ENCODE measurements at regions not wholly inside any gene's neighbourhood (a gene's known extent, or its start where the extent isn't known, plus 50 kb on each side); places are given as distances from the start of the nearest gene placed in this dataset.
"Not testable (repeated sequence)": the region's sequence is repeated elsewhere in the genome, so short reads cannot be mapped to it uniquely, and the experiment has no call there.

DNA sequence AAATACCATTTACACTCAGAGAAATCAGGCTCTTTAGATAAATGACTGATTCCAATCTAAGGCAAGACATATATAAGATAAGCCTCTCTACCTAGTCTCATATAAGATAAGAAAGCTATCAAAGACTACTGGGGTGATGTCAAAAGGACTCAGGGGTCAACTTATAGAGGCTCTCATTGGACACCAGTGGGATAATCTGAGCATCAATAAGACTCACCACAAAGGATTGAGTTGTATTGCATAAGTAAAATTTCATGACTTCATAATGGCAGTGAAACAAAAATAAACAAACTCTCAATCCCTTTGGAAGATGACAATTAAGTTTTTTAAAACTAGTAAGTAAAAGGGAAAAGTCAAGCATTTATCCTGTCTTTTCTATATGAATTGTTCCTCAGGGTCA, 317.8 kb downstream of the SHQ1 start:
- DNase-seq: no peak

DNA sequence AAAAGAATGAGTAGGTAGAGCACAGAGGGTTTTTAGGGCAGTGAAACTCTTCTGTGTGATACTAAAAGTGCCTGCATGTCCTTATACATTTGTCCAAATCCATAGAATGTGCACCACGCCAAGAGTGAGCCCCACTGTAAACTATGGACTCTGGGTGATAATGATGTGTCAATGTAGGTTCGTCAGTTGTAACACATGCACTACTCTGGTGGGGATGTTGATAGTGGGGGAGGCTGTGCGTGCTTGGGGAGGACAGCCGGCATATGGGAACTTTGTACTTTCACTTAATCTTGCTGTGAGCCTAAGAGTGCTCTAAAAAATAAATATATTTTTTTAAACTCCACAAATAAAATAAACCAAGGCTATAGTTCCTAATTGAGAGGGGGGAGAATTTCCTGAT, 319.2 kb downstream of the SHQ1 start:
- DNase-seq: no peak

DNA sequence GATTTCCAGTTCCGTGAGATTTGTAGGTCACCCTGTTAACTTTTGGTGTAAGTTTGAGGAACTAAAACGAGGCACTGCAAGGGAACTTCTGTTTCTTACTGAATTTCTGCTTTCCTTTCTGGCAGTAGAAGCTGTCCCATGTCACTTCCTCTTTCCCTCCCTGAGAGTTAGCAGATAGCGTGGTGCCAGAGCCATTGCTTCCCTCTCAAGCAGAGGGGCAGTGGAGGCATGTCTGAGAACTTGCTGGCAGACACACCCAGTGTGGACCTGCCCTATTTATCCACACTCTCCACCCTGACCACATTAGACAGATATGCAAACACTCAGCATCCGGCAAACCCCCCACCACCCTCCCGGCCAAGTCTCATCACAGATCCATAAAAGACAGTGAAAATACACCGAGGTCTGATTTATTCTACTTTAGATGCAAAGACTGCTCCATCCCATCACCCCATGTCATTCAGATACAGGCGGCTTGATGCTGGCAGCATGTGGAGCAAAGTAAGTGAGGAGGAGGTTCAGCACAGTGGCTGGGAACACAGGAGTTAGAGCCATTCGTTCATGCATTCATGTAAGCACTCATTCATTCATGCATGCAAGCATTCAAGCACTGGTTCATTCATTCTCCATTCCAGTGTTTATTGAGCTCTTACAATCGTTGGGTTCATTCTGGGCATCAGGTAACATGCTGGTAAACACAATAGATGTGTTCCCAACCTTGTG, 324.7 kb downstream of the SHQ1 start:
- DNase-seq: no peak

DNA sequence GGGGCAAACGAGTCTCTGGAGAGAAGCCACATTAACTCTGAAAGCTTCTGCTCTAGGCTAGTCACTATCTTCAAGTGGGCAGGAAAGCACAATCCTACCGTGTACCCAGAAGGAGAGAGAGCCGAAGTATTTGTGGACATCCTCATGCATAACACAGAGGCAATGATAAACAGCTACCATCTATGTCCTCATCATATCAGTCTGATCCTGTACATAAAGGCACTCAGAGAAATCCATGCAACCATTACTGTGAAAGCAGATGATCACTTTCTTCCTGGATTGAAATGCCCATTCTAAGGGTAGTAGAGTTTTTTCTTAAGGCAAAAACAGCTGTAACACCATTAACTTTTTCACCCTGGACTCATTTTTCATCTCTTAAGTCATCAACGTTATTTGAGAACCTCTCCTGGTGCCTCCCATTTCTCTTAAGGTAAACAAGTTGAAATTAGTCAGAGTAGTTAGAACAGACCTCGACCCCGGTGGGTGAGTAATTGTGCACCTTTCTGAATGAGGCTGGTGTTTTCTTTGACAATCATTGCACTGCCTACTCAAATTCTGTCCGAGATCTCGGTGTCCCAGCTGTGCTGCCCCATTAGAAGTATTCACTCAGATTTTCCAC, 327.4 kb downstream of the SHQ1 start:
- no peak for DNase-seq

DNA sequence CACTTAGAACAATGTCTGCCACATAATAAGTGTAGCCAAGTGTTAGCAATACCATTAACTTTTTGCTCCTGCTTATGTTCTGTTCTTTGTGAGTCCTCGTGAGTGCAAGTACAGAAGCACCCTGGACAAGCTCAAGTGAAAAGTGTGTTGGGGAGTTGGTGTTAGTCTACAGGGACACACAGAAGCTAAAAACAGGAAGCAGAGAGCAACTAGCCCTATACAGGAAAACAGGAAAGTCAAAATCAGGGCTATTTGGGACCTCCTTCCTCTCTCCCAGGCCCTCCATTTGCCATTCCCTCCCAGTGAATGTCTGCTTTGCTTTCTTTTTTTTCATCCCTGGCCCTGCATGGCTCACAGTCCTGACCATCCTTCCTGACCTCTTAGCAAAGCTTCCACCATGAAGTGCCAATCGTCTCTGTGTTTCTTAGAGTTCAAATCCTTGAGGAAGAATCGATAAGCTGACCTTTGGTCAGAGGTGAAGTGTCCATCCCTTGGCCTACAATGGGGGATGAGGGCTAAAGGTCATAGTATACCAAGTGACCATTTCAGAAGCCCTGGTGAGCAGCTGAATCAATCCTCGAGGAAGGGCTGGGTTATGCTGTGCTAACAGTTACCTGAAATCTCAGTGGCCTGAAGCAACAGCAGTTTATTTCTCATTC, 328.2 kb downstream of the SHQ1 start:
- no peak for DNase-seq

DNA sequence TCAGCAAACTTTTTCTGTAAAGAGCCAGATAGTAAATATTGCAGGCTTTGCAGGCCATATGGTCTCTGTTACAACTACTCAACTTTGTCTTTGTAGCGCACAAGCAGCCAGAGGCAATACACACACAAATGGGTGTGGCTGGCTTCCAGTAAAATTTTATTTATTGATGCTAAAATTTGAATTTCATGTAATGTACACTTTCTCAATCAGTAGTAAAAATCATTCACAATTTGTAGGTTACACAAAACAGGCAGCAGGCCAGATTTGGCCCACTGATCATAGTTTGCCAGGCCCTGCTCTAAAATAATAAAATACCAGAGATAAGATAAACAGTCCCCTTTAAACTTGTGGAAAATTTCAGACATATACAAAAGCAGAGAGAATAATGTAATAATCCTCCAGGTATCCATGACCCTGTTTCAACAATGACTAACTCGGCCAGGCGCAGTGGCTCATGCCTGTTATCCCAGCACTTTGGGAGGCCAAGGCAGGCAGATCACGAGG, 330.3 kb downstream of the SHQ1 start:
- no peak for DNase-seq

DNA sequence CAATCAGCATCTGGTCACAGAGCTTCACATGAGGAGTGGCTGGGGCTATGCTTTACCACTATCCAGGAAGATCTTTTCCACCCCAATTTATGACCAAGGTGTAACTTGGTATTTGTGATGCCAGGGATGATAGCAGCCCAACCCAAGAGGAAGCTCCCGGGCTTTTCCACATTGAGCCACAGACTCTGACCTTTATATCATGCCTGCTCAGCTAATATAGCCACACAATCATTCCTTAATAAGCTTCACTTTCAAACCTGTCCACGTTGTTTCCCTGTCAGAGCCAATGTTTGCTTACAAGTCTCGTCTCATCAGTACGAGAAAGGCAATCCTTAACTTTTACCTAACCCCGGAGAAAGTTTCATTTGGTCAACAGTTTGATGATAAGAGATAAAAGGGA, 330.9 kb downstream of the SHQ1 start:
- DNase-seq: no peak

DNA sequence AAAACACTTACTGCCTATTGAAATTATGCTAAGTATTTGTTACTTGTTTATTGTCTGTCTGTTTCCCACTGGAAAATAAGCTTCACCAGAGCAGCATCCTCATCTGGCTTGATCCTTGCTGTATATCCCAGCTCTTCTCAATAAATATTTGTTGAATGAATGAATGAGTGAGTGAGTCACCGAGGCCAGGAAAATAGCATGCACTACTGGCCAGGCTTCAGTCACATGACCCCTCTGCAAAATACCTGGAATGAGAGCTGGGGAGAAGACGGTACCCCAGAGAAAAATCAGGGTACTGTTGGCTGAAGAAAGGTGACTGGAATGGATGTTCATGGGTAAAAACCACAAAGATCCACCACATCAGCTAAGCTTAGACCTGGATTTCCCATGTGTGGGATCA, 331.9 kb downstream of the SHQ1 start:
- no peak for DNase-seq

DNA sequence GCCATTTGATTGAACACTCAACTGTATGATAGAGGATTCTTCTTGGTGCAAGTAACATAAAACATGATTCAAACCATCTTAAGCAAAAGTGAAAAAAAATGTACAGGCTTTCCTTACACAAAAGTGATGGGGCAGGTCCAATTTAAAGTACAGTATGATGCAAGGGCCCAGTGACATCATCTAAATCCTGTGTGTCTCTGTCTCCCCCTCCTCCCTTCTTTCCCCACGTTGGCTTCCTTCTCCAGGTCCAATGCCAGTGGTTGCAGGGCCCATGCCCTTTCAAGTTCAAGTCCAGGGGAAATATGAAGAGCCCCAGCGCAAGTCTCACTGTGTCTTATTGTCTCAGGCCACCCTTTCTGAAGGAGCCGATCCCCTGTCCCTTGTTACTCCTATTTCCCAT, 332.3 kb downstream of the SHQ1 start:
- no peak for DNase-seq

DNA sequence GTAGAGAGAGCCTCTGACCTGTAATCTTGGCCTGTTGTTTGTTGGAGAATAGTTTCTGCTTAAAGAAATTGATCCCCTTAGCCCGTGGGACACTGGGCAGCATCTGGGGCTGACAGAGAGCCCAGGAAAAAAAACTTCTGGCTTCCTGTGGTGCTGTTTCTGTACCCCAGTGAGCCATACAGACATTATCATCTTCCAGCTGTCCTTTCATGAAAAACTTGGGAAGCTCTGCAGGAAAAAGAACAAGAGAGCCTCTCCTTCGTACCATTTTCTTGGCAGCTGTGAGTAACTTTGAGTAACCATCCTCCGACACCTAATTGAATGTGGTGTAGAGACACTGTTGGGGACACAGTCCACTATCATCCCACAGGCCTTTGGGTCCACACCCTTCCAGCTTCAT, 333.0 kb downstream of the SHQ1 start:
- DNase-seq: no peak

DNA sequence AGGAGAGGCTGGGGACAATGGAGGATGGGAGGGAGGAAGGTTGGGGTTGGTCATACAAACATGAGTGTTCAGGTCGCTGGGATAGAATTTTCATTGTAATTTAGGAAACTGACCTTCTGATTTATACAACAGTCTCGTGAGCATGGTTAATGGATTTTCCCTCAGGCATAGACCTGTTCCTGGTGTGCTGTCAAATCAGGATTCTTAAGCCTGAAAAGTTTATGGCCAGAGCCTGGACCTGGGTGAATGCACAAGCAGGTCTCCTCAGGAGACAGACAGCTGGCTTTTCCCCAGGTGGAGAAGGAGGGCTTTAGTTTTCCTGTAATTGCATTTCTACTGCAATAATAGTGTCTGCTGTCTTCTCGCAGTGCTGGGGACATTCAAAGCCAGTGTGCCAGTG, 338.0 kb downstream of the SHQ1 start:
- DNase-seq: no peak

DNA sequence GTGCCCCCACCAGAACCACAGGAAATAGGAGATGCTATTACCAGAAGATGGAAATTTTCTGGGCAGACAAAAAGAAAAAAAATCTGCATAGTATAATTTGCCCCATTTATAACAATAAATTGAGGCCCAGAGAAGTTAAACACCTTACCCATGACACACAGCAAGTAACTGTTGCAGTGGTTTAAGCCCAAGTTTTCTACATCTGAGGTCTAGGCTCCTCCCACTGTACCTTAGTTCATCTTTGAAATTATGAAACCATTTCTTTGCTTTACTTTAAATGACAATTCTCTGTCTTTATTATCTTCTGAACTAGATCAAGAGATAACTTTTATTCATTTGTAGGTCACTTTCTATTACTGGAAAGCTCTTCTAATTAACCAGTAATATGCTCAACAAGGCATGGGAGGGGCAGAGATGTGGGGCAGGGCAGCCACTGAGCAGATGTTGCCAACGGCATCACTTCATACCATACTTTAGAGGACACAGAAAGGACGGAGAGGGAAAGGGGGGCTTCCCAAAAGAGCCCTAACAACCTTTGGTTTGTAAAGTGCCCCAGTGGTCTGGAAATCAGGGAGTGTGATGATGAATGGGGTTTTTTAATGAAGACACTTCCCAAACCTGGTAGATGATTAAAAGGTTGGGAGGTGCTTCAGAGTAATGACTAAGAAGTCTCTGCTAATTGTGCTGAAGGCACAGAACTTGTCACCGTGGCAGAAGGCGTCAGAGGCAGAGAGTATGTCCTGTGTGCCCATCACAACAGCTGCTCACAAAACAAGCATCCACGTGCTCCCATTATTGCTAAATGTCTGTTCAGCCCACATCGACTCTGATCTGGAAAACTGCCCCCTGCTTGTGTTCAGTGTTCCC, 342.5 kb downstream of the SHQ1 start:
- no peak for DNase-seq

DNA sequence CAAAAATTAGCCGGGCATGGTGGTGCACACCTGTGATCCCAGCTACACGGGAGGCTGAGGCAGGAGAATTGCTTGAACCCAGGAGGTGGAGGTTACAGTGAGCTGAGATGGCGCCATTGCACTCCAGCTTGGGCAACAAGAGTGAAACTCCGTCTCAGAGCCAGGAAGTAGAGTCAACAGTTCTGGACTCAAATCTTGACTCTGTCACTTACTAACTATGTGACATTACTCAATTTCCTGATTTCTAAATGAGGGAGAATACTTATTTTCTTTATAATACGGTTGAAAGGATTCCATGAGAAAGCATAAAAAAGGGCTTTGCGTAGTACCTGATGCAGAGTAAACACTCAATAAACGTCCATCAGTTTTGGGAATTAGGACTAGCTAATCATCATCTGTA, 350.7 kb downstream of the SHQ1 start:
- not testable (repeated sequence) for DNase-seq

DNA sequence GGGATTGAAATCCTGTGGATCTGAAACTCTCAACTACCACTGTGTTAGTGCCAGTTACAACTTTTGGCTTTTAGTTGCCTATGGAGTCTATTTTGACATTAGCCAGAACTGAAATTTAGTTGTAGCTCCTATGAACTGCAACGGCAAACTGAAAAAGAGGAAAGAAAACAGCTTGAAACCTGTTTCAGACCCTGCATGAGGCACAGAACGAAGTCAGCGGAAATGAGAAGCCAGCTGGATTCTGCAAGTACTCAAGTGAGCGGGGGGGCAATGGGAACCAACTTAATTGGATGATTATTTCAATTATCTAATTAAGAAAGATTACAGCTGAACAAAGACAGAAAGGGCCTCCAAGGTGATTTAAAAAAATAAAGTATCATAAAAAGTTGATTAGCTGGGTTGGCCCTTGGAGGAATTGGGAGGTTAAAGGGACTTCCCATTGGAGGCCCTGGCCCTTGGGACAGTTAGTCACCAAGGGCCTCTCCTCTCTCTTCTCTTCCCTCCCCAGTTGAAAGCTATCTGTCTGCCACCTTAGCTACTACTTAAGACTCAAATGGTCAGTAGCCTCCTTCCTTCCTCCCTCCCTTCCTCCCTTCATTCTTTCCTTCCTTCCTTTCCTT, 352.1 kb downstream of the SHQ1 start:
- no peak for DNase-seq

DNA sequence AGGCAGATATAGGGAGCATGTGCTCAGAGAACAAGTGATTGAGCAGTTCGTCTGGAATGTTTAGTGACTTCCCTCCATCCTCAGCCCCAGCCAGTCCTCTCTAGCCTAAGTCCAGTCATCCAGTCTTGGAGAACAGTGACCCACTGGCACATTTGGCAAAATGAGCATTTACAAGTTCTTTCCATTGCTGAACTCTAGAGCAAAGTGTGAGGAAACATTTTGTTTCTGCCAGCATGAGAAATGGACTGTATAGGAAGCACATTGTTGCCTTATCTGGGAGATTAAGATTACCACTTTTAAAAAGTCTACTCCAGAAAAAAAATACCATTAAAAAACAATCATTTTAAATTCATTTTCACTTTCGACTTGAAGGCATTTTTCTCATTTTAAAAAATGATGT, 353.6 kb downstream of the SHQ1 start:
- DNase-seq: no peak

DNA sequence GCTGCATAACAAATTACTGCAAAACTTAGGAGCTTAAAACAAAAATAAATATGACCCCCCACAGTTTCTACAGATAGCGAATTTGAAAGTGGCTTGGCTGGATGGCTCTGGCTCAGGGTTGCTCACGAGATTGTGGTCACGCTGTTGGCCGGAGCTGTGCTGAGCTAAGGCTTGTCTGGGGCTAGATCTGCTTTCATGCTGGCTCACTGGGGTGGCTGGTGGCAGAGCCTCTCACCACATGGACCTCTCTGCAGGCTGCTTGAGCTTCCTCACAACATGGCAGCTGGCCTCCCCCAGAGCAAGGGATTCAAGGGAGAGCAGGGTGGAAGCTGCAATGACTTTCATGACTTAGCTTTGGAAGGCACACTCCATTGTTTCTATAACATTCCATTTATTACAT, 354.1 kb downstream of the SHQ1 start:
- no peak for DNase-seq

DNA sequence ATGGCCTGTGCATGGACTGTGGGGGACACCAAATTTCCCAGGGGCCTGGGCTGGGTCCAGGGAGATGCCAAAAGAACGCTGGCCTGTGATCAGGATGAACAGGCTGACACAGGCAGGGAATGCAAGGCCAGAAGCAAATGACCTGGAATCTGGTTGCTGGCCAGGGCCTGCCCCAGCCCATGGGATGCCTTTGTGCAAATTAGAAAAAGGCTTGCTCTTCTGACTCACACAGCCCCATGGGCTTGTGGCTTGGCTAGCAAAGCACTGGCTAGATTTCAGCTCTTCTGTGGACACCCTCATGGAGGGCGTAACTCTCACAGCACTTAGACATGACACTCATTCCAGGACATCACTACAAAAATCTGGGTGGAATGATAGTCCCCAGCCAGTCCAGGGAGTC, 356.0 kb downstream of the SHQ1 start:
- DNase-seq: no peak

DNA sequence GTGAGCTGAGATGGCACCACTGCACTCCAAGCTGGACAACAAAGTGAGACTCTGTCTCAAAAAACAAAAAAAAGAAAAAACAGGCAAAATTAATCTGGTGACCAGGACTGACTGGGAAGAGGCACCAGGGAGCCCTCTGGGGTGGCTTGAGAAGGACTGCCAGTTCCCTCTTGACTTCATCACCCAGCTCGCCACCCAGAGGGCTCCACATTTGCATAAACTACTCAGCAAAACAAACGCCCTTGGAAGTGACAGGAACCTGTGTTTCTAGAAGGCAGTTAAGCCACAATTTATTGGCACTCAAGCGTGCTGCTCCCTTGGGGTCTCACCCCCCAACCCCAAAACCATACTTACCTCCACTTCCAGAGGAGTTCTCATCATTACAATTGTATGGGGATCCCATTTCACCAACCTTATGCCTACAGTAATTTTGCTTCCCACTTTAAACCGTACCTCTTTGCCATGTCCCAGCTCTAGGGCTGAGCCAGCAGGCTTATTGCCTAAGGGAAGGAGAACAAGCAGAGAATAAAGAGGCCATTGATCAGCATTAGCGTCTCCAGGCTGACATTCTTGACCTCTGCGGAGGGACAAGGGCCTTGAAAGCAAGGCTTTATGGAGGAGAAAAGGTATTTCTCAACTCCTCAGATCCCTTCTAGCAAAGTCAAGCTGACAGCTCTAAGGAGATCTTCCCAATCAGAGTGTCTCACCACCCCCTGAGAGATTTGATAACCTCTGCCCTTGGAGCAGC, 357.4 kb downstream of the SHQ1 start:
- no peak for DNase-seq

DNA sequence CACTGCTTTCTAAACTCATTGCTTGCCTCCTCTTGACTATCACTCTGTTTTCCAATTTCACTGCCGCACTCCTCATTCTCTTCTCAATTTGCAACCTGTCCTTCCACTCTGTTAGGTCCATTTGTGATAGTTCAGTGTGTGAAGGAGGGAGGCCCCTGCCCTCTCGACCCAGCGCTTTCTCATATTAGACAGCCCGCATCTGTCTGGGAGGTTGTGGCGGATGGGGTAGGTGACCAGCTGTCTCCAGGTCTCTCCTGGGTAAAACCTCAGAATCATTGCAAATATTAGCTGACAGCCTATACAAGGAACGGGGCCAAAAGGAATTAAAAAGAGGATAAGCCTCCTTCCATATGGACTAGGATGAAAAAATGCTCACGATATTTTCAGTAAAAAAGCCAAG, 358.3 kb downstream of the SHQ1 start:
- no peak for DNase-seq

DNA sequence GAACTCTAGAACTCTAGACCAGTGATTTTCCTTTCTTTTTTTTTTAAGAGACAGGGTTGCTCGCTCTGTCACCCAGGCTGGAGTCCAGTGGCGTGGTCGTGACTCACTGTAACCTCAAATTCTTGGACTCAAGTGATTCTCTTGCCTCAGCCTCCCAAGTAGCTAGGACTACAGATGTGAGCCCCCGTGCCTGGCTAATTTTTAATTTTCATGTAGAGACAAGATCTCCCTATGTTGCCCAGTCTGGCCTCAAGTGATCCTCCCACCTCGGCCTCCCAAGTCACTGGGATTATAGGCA, 359.6 kb downstream of the SHQ1 start:
- DNase-seq: no peak

DNA sequence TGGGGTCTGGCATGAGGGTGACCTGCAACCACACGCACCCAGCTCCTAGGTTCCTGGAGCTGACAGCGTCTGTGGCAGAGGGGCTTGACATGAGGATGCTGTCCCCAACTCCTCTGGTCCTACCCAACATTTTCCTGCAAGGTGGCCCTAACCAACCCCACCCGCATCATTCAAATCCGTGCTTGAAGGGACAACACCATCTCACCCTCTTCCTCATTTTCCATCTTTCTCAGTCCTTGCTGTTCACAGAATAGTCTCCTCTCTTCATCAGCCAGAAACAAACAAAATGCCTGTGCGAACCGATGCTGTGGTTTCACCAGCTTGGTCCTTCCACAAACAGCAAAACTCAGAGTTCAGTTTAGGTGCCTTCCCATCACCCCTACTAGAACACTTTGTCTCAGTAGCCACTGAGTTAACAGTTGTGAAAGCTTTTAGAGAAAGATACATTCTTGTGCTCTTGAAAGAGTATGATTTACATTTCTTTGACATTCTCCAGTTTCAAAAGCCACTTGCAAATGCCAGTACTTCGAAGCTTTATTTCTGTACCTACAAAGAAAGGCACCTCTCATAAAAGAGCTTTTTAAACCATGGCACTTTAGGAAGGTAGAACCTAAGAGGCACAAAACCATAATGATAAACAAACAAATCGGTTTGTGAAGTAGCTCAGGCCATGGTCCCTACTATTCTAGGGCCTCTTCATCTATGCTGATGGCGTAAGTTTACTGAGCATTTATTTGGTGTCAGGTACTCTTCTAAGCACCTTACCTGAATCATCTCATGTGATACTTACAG, 360.1 kb downstream of the SHQ1 start:
- no peak for DNase-seq
